Naive thymus-derived CD4-positive, alpha-beta T cell (primary cell): ENCODE measurements at regions not wholly inside any gene's neighbourhood (a gene's known extent, or its start where the extent isn't known, plus 50 kb on each side); places are given as distances from the start of the nearest gene placed in this dataset.

ENCODE experiments used
- ATAC-seq: fragments of 150-1000 bp; cut with Tn5 transposase; 2 replicates; pipeline ENCODE4 v1.10.0; 2021; ENCODE audit warnings: mild to moderate bottlenecking, moderate library complexity
- CTCF ChIA-PET: fragments of 350-600 bp; sonication (Branson Sonifier 250); formaldehyde crosslinking; loops from one replicate; lab custom pipeline; 2021; ENCODE audit warnings: antibody characterized with exemption; lab: Charles Lee
- POLR2A ChIA-PET: fragments of 350-600 bp; sonication (Branson Sonifier 250); formaldehyde crosslinking; loops from one replicate; lab custom pipeline; 2021; ENCODE audit warnings: antibody characterized with exemption, inconsistent platforms; lab: Charles Lee
- DNase-seq, 9 donors: peaks; one replicate each; pipeline versions ENCODE4 v3.0.0 to v3.0.0-alpha.2; 2020 to 2022; ENCODE audit warnings: mixed read lengths in 1 of 9
- H3K27ac ChIP-seq: one replicate; pipeline ENCODE4 v1.7.0; 2013; ENCODE audit warnings: mild to moderate bottlenecking, low read depth, low read length, moderate library complexity
- H3K27me3 ChIP-seq, 2 donors: one replicate each; pipeline ENCODE4 v1.7.0; 2013; ENCODE audit warnings: low read length in 2 of 2, mild to moderate bottlenecking in 2 of 2, moderate library complexity in 2 of 2; ENCODE audit not compliant: control insufficient read depth in 2 of 2, insufficient read depth in 2 of 2
- H3K36me3 ChIP-seq, 3 experiments: 1 replicate in 2 of 3; 2 replicates in 1 of 3; pipeline ENCODE4 v1.7.0; 2013; ENCODE audit warnings: low read length in 3 of 3, mild to moderate bottlenecking in 3 of 3, moderate library complexity in 1 of 3; ENCODE audit not compliant: insufficient read depth in 3 of 3, control insufficient read depth in 2 of 3
- H3K4me1 ChIP-seq, 2 donors: one replicate each; pipeline ENCODE4 v1.7.0; 2013; ENCODE audit warnings: low read length in 2 of 2, mild to moderate bottlenecking in 2 of 2, moderate library complexity in 1 of 2; ENCODE audit not compliant: control insufficient read depth in 2 of 2, insufficient read depth in 2 of 2
- H3K4me3 ChIP-seq: 2 replicates; pipeline ENCODE4 v1.7.0; 2013; ENCODE audit warnings: mild to moderate bottlenecking, low read length
- H3K9me3 ChIP-seq, 3 experiments: 1 replicate in 2 of 3; 2 replicates in 1 of 3; pipeline ENCODE4 v1.7.0; 2013; ENCODE audit warnings: low read length in 3 of 3; ENCODE audit not compliant: control insufficient read depth in 2 of 3
- H3K27ac Mint-ChIP-seq, 9 donors: one replicate each; pipeline ENCODE4 v1.8.0; 2020 to 2022; ENCODE audit warnings: mixed read lengths in 9 of 9, mild to moderate bottlenecking in 8 of 9, moderate library complexity in 5 of 9, inconsistent platforms in 2 of 9
- H3K27me3 Mint-ChIP-seq, 5 donors: one replicate each; pipeline ENCODE4 v1.8.0; 2021 to 2022; ENCODE audit warnings: mixed read lengths in 5 of 5, mild to moderate bottlenecking in 1 of 5
- H3K36me3 Mint-ChIP-seq, 5 donors: one replicate each; pipeline ENCODE4 v1.8.0; 2020 to 2022; ENCODE audit warnings: mixed read lengths in 5 of 5, mild to moderate bottlenecking in 3 of 5, inconsistent platforms in 1 of 5
- H3K4me1 Mint-ChIP-seq, 7 donors: one replicate each; pipeline ENCODE4 v1.8.0; 2020 to 2022; ENCODE audit warnings: mixed read lengths in 7 of 7, mild to moderate bottlenecking in 3 of 7, inconsistent platforms in 1 of 7
- H3K4me3 Mint-ChIP-seq, 10 donors: one replicate each; pipeline ENCODE4 v1.8.0; 2020 to 2022; ENCODE audit warnings: mild to moderate bottlenecking in 10 of 10, mixed read lengths in 10 of 10, moderate library complexity in 6 of 10, inconsistent platforms in 2 of 10
- H3K9me3 Mint-ChIP-seq, 11 donors: one replicate each; pipeline ENCODE4 v1.8.0; 2020 to 2022; ENCODE audit warnings: mixed read lengths in 11 of 11, mild to moderate bottlenecking in 4 of 11, inconsistent platforms in 1 of 11, moderate library complexity in 1 of 11
- intact Hi-C, 2 donors: fragments of 100-400 bp; cut with micrococcal nuclease; formaldehyde crosslinking; loops; one replicate each; pipeline ENCODE4 v1.15.1; 2023

DNA sequence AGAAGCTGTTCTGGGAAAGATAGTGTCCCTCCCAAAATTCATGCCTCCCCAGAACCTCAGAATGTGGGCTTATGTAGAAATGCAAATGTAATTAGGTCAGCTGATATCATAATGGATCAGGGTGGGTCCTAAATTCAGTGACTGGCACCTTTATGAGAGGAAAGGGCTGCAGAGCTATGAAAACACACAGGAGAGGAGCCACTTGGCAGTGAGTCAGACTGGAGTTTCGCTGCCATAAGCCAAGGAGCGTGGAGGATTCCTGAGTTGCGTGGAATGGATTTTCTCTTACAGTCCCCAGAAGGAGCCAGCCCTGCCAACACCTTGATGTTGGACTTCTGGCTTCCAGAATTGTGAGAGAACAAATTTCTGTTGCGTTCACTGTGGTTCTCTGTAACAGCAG, 249.8 kb upstream of the PMEPA1 start:
- no peaks in the 10 kb centered on the region for H3K27me3 ChIP-seq
- intact Hi-C loops: no loop called here
- H3K27me3 Mint-ChIP-seq: peaks cover 0 to 4% (median 0%) of the 10 kb centered on the region in 5 donors
- H3K4me1 ChIP-seq: no peaks in the 10 kb centered on the region
- H3K4me3 ChIP-seq: no peak overlapping the region
- no peak overlapping the region for H3K27ac Mint-ChIP-seq
- no peaks in the 10 kb centered on the region for H3K9me3 ChIP-seq
- CTCF ChIA-PET: no interaction called here
- H3K4me3 Mint-ChIP-seq: no peak overlapping the region
- H3K4me1 Mint-ChIP-seq: no peaks in the 10 kb centered on the region
- peaks cover 0 to 3% (median 0%) of the 10 kb centered on the region in 11 donors for H3K9me3 Mint-ChIP-seq
- ATAC-seq (no peak), DNase-seq (no peak)
- no peaks in the 10 kb centered on the region for H3K36me3 ChIP-seq
- no peaks in the 10 kb centered on the region for H3K36me3 Mint-ChIP-seq
- POLR2A ChIA-PET: no interaction called here
- no peak overlapping the region for H3K27ac ChIP-seq

DNA sequence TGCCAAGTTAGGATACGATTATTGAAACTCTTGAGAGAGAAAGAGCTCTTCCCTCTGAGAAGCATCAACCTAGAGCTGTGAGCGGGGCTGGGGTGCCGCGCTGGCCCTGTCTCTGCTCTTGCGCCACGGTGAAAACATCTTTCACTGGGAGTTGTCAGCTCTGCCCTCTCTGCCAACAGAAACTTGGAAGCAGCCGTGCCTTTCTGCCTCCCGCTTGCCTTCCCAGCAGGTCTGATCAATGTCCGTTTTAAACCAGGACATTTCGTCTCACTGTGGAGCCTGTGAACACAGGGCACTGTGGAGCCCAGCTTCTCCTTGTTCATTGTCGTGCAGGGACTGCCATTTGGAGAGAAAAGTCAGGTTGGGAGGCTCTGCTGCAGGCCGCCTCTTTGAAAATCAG, 249.2 kb upstream of the PMEPA1 start:
- DNase-seq: no peak
- ChIA-PET CTCF (no interaction called here), POLR2A (no interaction called here)
- Mint-ChIP-seq H3K9me3 (peaks cover 0 to 7% (median 0%) of the 10 kb centered on the region in 11 donors), H3K4me3 (no peak overlapping the region), H3K27ac (no peak overlapping the region), H3K36me3 (no peaks in the 10 kb centered on the region), H3K27me3 (peaks cover 0 to 2% (median 0%) of the 10 kb centered on the region in 5 donors), H3K4me1 (no peaks in the 10 kb centered on the region)
- Histone ChIP-seq H3K4me1 (no peaks in the 10 kb centered on the region), H3K4me3 (no peak overlapping the region), H3K27ac (no peak overlapping the region), H3K9me3 (no peaks in the 10 kb centered on the region), H3K36me3 (no peaks in the 10 kb centered on the region), H3K27me3 (no peaks in the 10 kb centered on the region)
- intact Hi-C loops: no loop called here
- ATAC-seq: no peak

DNA sequence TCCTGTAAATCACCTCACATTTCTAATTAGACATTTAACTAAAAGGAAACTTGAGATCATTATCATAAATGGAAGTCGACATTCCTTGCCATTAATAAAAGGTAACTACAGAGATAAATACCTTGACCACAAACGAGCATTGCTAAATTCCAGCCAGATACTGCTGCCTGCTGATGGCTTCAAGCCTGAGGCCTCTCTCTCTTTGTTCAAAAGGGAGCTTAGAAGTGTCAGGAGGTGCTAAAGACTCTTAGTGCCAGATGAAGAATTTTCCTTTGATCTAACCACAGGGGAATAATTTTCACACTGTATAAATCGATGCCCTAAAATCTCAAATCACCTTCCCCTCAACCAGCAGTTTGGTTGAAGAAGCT, 248.2 kb upstream of the PMEPA1 start:
- intact Hi-C loops: no loop called here
- ChIA-PET POLR2A (no interaction called here), CTCF (interaction anchor here (1.1 kb wide), 1 partner anchor 22 kb away, joined by 3 read pairs; no protein-coding TSS in a partner anchor)
- Mint-ChIP-seq H3K36me3 (no peaks in the 10 kb centered on the region), H3K27me3 (peaks cover 0 to 5% (median 0%) of the 10 kb centered on the region in 5 donors), H3K4me3 (no peak overlapping the region), H3K27ac (no peak overlapping the region), H3K4me1 (no peaks in the 10 kb centered on the region), H3K9me3 (peaks cover 0 to 7% (median 0%) of the 10 kb centered on the region in 11 donors)
- no peak overlapping the region for H3K27ac ChIP-seq
- H3K4me1 ChIP-seq: no peaks in the 10 kb centered on the region
- H3K4me3 ChIP-seq: no peak overlapping the region
- H3K9me3 ChIP-seq: no peaks in the 10 kb centered on the region
- H3K36me3 ChIP-seq: no peaks in the 10 kb centered on the region
- no peak for ATAC-seq
- DNase-seq: no peak
- H3K27me3 ChIP-seq: no peaks in the 10 kb centered on the region

DNA sequence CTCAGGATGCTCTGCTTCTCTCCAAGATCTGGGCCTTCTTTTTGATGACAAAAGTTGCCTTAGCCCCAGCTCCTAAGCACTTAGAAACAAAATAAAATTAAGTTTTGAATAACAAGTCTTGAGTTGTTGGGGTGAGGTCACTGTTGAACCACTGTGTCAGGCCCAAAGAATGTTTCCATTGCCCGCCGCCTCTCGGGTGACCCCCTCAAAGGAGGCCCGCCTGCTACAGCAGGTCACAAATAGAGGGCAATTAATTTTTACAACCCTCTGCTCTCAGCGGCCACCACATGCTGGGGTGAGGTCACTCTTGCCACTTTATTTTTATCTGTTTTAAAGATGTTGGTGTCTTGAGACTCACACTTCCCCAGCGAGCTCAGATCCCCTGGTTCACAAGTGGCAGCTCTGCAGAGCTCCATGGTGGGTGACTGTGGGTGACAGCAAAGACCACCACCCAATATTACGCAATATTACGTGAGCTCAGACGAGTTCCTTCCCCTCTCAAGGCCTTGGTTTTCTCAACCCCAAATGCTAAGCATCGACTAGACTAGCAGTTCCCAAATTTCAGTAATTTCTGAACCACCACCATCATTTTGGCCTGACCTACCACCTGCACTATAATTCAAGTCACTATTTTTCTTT, 247.7 kb upstream of the PMEPA1 start:
- POLR2A ChIA-PET: no interaction called here
- no peak overlapping the region for H3K4me3 Mint-ChIP-seq

DNA sequence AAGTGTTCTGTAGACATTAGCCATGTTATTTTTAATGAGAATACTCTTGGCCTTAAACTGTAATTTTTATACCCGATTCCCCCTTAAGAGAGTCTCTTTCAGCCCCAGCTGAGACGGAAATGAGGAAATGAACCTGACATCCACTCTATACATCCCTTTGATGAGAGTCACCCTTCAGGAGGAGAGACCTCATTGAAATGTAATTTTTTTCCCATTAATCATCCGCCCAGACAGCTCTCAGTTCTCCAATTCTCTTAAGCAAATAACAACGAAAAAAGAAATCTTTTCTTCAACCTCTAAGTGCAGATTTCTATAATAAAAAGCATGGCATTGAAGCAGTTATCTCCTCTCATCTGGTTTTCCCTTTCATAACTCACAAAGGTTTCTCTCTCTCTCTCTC, 243.8 kb upstream of the PMEPA1 start:
- CTCF ChIA-PET: no interaction called here
- no peak for DNase-seq
- no peak overlapping the region for H3K4me3 Mint-ChIP-seq

More for the DNA sequence above, 247.7 kb upstream of the PMEPA1 start:
- H3K4me3 ChIP-seq: no peak overlapping the region
- no peak for DNase-seq
- no peaks in the 10 kb centered on the region for H3K4me1 ChIP-seq
- no peak overlapping the region for H3K27ac Mint-ChIP-seq
- no peaks in the 10 kb centered on the region for H3K27me3 ChIP-seq
- H3K9me3 Mint-ChIP-seq: peaks cover 0 to 7% (median 0%) of the 10 kb centered on the region in 11 donors
- intact Hi-C loops: no loop called here
- H3K36me3 Mint-ChIP-seq: no peaks in the 10 kb centered on the region
- H3K36me3 ChIP-seq: no peaks in the 10 kb centered on the region
- H3K9me3 ChIP-seq: no peaks in the 10 kb centered on the region
- CTCF ChIA-PET: interaction anchor here (1.1 kb wide), 1 partner anchor 23 kb away, joined by 3 read pairs; no protein-coding TSS in a partner anchor
- H3K27ac ChIP-seq: no peak overlapping the region
- H3K27me3 Mint-ChIP-seq: peaks cover 0 to 10% (median 0%) of the 10 kb centered on the region in 5 donors
- ATAC-seq: no peak
- H3K4me1 Mint-ChIP-seq: no peaks in the 10 kb centered on the region

DNA sequence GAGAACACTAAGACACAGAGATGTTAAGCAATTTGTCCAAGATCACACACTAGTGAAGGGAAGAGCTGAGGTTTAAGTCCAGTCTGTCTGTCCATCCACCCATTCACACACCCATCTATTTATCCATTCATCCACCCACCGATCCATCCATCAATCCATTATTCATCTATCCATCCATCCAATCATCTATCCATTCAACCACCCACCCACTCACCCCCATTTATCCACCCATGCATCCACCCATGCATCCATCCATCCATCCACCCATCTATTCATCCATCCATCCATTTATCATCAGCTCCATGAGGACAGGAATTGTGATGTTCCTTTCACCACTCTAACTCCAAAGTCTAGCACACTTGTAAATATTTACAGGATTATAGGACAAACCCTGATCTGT, 242.3 kb upstream of the PMEPA1 start:
- H3K9me3 ChIP-seq: no peaks in the 10 kb centered on the region
- Mint-ChIP-seq H3K9me3 (peaks cover 0 to 10% (median 3%) of the 10 kb centered on the region in 11 donors), H3K4me1 (no peaks in the 10 kb centered on the region), H3K27ac (no peak overlapping the region), H3K27me3 (peaks cover 0 to 19% (median 8%) of the 10 kb centered on the region in 5 donors), H3K4me3 (no peak overlapping the region), H3K36me3 (peaks cover 0 to 4% (median 0%) of the 10 kb centered on the region in 5 donors)
- no peak overlapping the region for H3K27ac ChIP-seq
- no peaks in the 10 kb centered on the region for H3K36me3 ChIP-seq
- DNase-seq (no peak), ATAC-seq (no peak)
- H3K27me3 ChIP-seq: no peaks in the 10 kb centered on the region
- H3K4me3 ChIP-seq: no peak overlapping the region
- intact Hi-C loops: no loop called here
- no peaks in the 10 kb centered on the region for H3K4me1 ChIP-seq
- ChIA-PET POLR2A (no interaction called here), CTCF (no interaction called here)

More for the DNA sequence above, 243.8 kb upstream of the PMEPA1 start:
- peaks cover 0 to 4% (median 0%) of the 10 kb centered on the region in 5 donors for H3K36me3 Mint-ChIP-seq
- intact Hi-C loops: no loop called here
- ATAC-seq: no peak
- POLR2A ChIA-PET: no interaction called here
- no peaks in the 10 kb centered on the region for H3K4me1 Mint-ChIP-seq
- Histone ChIP-seq H3K4me3 (no peak overlapping the region), H3K27me3 (no peaks in the 10 kb centered on the region), H3K27ac (no peak overlapping the region), H3K4me1 (no peaks in the 10 kb centered on the region), H3K36me3 (no peaks in the 10 kb centered on the region), H3K9me3 (no peaks in the 10 kb centered on the region)
- H3K27ac Mint-ChIP-seq: no peak overlapping the region
- H3K9me3 Mint-ChIP-seq: peaks cover 0 to 10% (median 3%) of the 10 kb centered on the region in 11 donors
- H3K27me3 Mint-ChIP-seq: peaks cover 0 to 19% (median 8%) of the 10 kb centered on the region in 5 donors

DNA sequence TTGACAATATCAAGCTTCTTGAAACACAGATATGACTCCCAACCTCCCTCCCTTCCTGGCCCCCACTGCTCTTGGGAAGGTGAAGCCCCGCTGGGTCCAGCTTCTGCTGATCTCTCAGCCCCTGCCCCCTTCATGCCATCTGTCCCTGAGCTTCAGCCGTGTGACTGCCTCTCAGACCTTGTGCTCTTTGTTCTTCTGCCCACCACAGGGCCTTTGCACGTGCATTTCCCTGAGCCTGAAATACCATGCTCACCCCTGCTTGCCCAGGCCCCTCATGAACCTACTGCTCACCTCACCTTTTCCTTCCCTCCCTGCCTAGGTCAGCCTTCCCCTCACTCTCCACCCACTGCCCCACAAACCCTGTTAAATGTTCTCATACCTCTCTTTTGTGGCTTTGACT, 241.7 kb upstream of the PMEPA1 start:
- Histone ChIP-seq H3K36me3 (no peaks in the 10 kb centered on the region), H3K4me3 (no peak overlapping the region), H3K4me1 (no peaks in the 10 kb centered on the region), H3K9me3 (no peaks in the 10 kb centered on the region), H3K27ac (no peak overlapping the region), H3K27me3 (no peaks in the 10 kb centered on the region)
- intact Hi-C loops: no loop called here
- H3K36me3 Mint-ChIP-seq: peaks cover 0 to 4% (median 0%) of the 10 kb centered on the region in 5 donors
- no peak for ATAC-seq
- H3K9me3 Mint-ChIP-seq: peaks cover 0 to 10% (median 3%) of the 10 kb centered on the region in 11 donors
- POLR2A ChIA-PET: interaction anchor here (0.6 kb wide), 1 partner anchor 49 kb away, joined by 3 read pairs; no protein-coding TSS in a partner anchor
- H3K4me3 Mint-ChIP-seq: no peak overlapping the region
- H3K27ac Mint-ChIP-seq: no peak overlapping the region
- CTCF ChIA-PET: interaction anchor here (0.9 kb wide), 1 partner anchor 9 kb away, joined by 3 read pairs; no protein-coding TSS in a partner anchor
- no peaks in the 10 kb centered on the region for H3K4me1 Mint-ChIP-seq
- DNase-seq: no peak
- peaks cover 0 to 19% (median 8%) of the 10 kb centered on the region in 5 donors for H3K27me3 Mint-ChIP-seq
